ENCODE measurements at regions not wholly inside any gene's neighbourhood (a gene's known extent, or its start where the extent isn't known, plus 50 kb on each side); places are given as distances from the start of the nearest gene placed in this dataset.

GRCh38 chr18:55737266-55737665 lies 149.3 kb upstream of the TCF4 start:
- TF ChIP-seq POLR2A (IDR thresholded peaks at IDR 0.05): no peak
- TF ChIP-seq, protein P1, sequence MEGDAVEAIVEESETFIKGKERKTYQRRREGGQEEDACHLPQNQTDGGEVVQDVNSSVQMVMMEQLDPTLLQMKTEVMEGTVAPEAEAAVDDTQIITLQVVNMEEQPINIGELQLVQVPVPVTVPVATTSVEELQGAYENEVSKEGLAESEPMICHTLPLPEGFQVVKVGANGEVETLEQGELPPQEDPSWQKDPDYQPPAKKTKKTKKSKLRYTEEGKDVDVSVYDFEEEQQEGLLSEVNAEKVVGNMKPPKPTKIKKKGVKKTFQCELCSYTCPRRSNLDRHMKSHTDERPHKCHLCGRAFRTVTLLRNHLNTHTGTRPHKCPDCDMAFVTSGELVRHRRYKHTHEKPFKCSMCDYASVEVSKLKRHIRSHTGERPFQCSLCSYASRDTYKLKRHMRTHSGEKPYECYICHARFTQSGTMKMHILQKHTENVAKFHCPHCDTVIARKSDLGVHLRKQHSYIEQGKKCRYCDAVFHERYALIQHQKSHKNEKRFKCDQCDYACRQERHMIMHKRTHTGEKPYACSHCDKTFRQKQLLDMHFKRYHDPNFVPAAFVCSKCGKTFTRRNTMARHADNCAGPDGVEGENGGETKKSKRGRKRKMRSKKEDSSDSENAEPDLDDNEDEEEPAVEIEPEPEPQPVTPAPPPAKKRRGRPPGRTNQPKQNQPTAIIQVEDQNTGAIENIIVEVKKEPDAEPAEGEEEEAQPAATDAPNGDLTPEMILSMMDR (IDR thresholded peaks at IDR 0.05): no peak

All from gastroesophageal sphincter (tissue), 3 donors.